ENCODE measurements at regions not wholly inside any gene's neighbourhood (a gene's known extent, or its start where the extent isn't known, plus 50 kb on each side); places are given as distances from the start of the nearest gene placed in this dataset.
A peak's percentile ranks its signal among the peaks of the same experiment; 100 is the strongest.

- H3K4me3 ChIP-seq: no peak overlapping the region
- DNase-seq: no peak
- H3K27ac ChIP-seq: no peak overlapping the region
- H3K4me1 ChIP-seq: peaks cover 29% of the 10 kb centered on the region
- intact Hi-C loops (cut with DNase I): loop anchor here (10.0 kb wide), 1 partner anchor 219 kb away; no protein-coding TSS in a partner anchor
- no peaks in the 10 kb centered on the region for H3K27me3 ChIP-seq
- H3K9me3 ChIP-seq: no peaks in the 10 kb centered on the region
- no peak for TF ChIP-seq CTCF (IDR thresholded peaks at IDR 0.05)
- no peaks in the 10 kb centered on the region for H3K36me3 ChIP-seq
- peak; percentile 86 for ATAC-seq
These were observed 256.3 kb upstream of the IRF2BP2 start for GRCh38 chr1:234866007-234866866.

GRCh38 chr1:234865171-234866006 is 255.4 kb upstream of the IRF2BP2 start:
- no peaks in the 10 kb centered on the region for H3K27me3 ChIP-seq
- H3K9me3 ChIP-seq: no peaks in the 10 kb centered on the region
- no peaks in the 10 kb centered on the region for H3K36me3 ChIP-seq
- H3K4me3 ChIP-seq: no peak overlapping the region
- intact Hi-C loops (cut with DNase I): loop anchor here (10.0 kb wide), 1 partner anchor 219 kb away; no protein-coding TSS in a partner anchor
- H3K4me1 ChIP-seq: peaks cover 29% of the 10 kb centered on the region
- no peak overlapping the region for H3K27ac ChIP-seq
- ATAC-seq (no peak), DNase-seq (no peak)
- TF ChIP-seq CTCF (IDR thresholded peaks at IDR 0.05): no peak

GRCh38 chr1:234864116-234864515 is 254.1 kb upstream of the IRF2BP2 start:
- H3K4me3 ChIP-seq: no peak overlapping the region
- no peaks in the 10 kb centered on the region for H3K9me3 ChIP-seq
- no peak for ATAC-seq
- intact Hi-C loops (cut with DNase I): loop anchor here (10.0 kb wide), 1 partner anchor 221 kb away; no protein-coding TSS in a partner anchor
- no peak overlapping the region for H3K27ac ChIP-seq
- no peaks in the 10 kb centered on the region for H3K27me3 ChIP-seq
- no peak for TF ChIP-seq CTCF (IDR thresholded peaks at IDR 0.05)
- peaks cover 29% of the 10 kb centered on the region for H3K4me1 ChIP-seq
- H3K36me3 ChIP-seq: no peaks in the 10 kb centered on the region
- no peak for DNase-seq

- Histone ChIP-seq H3K4me1 (peaks cover 29% of the 10 kb centered on the region), H3K36me3 (no peaks in the 10 kb centered on the region), H3K4me3 (no peak overlapping the region), H3K9me3 (no peaks in the 10 kb centered on the region), H3K27ac (peak overlapping the region; percentile 79), H3K27me3 (no peaks in the 10 kb centered on the region)
- intact Hi-C loops (cut with DNase I): loop anchor here (10.0 kb wide), 1 partner anchor 221 kb away; no protein-coding TSS in a partner anchor
- TF ChIP-seq CTCF (IDR thresholded peaks at IDR 0.05): no peak
- DNase-seq (no peak), ATAC-seq (no peak)
These were observed 253.6 kb upstream of the IRF2BP2 start for GRCh38 chr1:234863551-234863971.

GRCh38 chr1:234862944-234863515 is 253.1 kb upstream of the IRF2BP2 start:
- intact Hi-C loops (cut with DNase I): loop anchor here (10.0 kb wide), 1 partner anchor 222 kb away; no protein-coding TSS in a partner anchor
- no peak overlapping the region for H3K4me3 ChIP-seq
- H3K27ac ChIP-seq: peak overlapping the region; percentile 79
- TF ChIP-seq CTCF (IDR thresholded peaks at IDR 0.05): no peak
- peaks cover 29% of the 10 kb centered on the region for H3K4me1 ChIP-seq
- H3K36me3 ChIP-seq: no peaks in the 10 kb centered on the region
- H3K9me3 ChIP-seq: no peaks in the 10 kb centered on the region
- peak; percentile 62 for ATAC-seq
- no peak for DNase-seq
- no peaks in the 10 kb centered on the region for H3K27me3 ChIP-seq
